ENCODE measurements at regions not wholly inside any gene's neighbourhood (a gene's known extent, or its start where the extent isn't known, plus 50 kb on each side); places are given as distances from the start of the nearest gene placed in this dataset.

- TF ChIP-seq CTCF (IDR thresholded peaks at IDR 0.05; ENCODE audit: insufficient read depth, missing control alignments): no peak
- FAIRE-seq (no peak), DNase-seq (ENCODE audit: insufficient read length, low spot score) (no peak)
These were observed 130.9 kb upstream of the VPREB1 start for GRCh38 chr22:22113701-22114100.

DNA sequence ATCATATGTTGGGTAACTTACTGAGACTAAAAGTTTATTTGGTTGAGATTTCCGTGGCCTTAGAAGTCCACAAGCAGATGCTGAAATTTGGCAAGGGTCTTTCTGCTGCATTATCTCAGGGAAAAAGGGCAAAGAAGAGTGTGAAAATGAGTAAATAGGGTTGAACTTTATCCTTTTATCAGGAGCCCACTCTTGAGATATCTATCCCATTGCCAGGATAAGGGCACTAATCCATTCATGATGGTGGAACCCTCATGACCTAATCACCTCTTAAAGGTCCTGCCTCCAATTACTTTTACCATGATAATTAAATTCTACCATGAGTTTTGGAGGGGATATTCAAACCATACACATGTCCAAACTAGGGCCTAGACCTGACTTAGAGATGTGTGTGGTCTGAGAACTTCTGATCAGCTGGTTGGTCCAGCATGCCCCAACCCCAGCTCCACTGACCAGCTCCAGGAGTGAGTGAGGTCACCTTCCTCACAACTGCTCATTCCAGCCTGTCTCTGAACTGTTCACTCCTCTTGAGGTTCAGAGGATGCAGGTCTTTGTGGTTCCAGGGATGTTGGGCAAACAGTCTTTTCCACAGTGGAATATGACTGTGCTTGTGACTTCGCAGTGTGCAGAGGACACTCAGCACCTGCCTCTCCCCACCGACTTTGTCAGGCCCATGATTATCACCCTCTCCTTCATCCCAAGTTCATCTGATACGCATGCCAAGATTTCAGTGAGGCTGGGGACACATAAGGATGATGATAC is 130.1 kb upstream of the TOP3B start:
- TF ChIP-seq CTCF (IDR thresholded peaks at IDR 0.05; ENCODE audit: insufficient read depth, missing control alignments): no peak
- DNase-seq (ENCODE audit: insufficient read length, low spot score) (no peak), FAIRE-seq (no peak)

DNA sequence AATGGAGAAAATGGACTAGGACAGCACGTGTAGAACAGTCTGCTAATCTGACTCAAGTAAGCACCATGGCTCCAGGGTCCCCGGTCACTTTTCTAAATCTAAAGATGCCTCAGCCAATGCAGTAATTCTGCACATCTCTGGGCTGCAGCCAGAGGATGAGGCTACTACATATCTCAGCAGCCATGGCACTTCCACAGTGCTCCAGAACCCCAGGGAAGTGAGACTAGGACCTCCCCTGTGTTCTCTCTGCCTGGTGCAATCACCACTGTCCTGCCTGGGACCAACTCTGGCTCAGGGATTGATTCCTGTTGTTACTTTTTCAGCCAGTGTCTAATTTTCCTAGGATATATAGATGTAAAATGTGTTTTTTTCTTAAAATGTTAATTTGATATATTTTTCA is 129.4 kb upstream of the TOP3B start:
- no peak for TF ChIP-seq CTCF (IDR thresholded peaks at IDR 0.05; ENCODE audit: insufficient read depth, missing control alignments)
- FAIRE-seq: no peak

DNA sequence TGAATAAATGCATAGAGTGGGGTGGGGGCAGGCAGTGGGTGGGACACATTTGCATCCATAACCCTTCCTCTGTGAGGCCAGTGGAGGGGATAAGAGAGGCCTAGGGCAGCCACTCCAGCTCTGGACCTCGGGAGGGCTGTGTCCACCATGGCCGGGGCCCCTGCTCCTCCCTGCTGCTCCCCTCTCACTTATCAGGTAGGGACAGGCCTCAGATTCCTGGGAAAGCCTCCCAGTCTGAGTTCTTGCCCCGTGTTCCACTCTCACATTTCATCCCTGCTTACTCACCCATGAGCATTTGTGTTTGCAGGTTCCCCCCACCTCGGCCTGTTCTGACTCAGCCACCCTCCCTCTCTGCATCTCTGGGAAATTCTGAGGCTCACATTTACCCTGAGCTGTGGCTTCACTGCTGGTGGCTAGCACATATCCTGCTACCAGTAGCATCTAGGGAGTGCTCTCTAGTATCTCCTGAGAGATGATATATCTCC is 128.7 kb upstream of the TOP3B start:
- no peak for DNase-seq (ENCODE audit: insufficient read length, low spot score)
- no peak for TF ChIP-seq CTCF (IDR thresholded peaks at IDR 0.05; ENCODE audit: insufficient read depth, missing control alignments)
- FAIRE-seq: no peak

More for the DNA sequence above, 129.4 kb upstream of the TOP3B start:
- no peak for DNase-seq (ENCODE audit: insufficient read length, low spot score)

DNA sequence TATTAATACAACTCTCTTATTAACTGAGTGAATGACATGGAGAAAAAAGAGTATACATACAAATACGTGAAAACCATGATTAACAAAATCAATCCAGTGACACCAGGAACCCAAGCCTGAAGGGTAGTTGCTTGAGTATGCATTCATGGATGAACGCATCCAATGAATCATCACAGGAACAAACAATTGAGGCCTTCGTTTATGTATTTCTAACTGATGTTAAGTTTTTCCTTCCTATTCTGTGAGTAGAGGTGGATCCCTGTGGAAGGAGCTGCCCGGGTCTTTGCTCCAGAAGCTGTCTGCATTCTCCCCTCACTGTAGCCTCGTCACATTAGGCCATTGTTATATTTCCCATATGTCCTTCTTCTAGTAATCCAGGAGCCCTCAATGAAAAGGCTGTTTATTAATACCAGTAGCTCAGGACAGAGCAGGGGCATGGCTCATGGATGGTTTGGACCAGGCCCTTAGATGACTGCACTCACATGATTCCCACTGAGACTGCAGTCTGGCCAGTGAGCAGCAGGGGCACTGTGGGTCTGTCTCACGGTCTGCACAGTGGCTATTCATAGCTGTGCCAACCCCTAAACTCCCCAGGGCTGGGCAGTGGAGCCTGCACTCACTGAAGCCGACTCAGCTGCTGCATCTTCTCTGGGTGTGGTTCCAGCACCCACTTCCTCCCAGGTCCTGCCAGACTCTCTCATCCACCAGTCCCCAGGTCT is 128.1 kb upstream of the TOP3B start:
- peak; percentile 17 for TF ChIP-seq CTCF (IDR thresholded peaks at IDR 0.05; ENCODE audit: insufficient read depth, missing control alignments)
- FAIRE-seq (no peak), DNase-seq (ENCODE audit: insufficient read length, low spot score) (no peak)

DNA sequence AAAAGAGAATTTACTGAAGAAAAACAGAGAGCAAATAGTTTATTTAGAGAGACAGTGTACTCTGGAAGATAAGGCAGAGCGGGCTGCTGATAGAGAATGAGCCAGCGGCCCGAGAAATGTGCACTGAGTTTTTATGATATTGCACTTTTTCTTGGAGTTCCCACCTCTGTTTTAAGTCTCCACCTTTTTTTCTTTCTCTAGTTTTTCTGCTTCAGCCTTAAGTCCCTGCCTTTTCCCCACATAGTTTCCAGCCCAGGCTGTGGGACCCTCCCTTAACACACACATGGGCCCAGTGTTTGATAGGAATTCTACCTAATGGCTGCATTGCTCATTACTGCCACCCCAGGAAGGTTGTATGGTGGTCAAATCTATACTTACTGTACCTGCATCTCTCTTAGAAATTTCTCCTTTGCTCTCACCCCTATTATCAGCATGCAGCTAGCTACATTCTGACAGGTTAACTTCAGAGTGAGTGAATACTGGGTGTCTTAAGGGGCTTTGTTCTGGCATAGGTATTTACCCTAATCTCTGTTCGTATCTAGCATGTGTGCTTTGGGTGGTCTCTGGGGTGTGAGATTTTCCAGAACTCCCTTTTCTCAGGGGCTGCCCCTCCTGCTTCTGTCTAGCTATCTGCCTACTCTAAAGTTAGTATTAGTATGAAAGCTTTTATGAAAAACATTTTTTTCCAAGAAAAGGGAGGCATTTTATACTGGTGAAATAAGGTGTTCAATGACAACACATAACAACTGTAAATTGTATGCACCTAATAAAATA is 127.3 kb upstream of the TOP3B start:
- no peak for TF ChIP-seq CTCF (IDR thresholded peaks at IDR 0.05; ENCODE audit: insufficient read depth, missing control alignments)
- DNase-seq (ENCODE audit: insufficient read length, low spot score) (no peak), FAIRE-seq (no peak)

Measured in D721Med (cell line).